ENCODE measurements at regions not wholly inside any gene's neighbourhood (a gene's known extent, or its start where the extent isn't known, plus 50 kb on each side); places are given as distances from the start of the nearest gene placed in this dataset.
"Not testable (repeated sequence)": the region's sequence is repeated elsewhere in the genome, so short reads cannot be mapped to it uniquely, and the experiment has no call there.

- Histone ChIP-seq H3K79me1 (ENCODE audit: low read depth, low read length) (no peaks in the 10 kb centered on the region), H3K27me3 (ENCODE audit: control insufficient read depth in 3 of 3, insufficient read depth in 3 of 3, low read depth in 1 of 3, low read length in 3 of 3) (no peaks in the 10 kb centered on the region), H2BK12ac (ENCODE audit: low read length) (no peak overlapping the region), H3K4me3 (ENCODE audit: low read length in 2 of 2) (no peak overlapping the region), H3K36me3 (replicated peaks in 1 of 2; ENCODE audit: control insufficient read depth in 2 of 2, insufficient read depth in 2 of 2, low read length in 2 of 2) (no peaks in the 10 kb centered on the region), H3K23ac (ENCODE audit: low read depth, low read length, poor library complexity) (no peak overlapping the region), H3K4ac (ENCODE audit: low read length) (no peak overlapping the region), H3K9ac (ENCODE audit: low read depth, low read length, poor library complexity) (no peak overlapping the region), H3K4me2 (ENCODE audit: insufficient read depth, low read length, poor library complexity, severe bottlenecking) (no peak overlapping the region), H4K91ac (ENCODE audit: low read depth, low read length, poor library complexity) (no peak overlapping the region), H3K9me3 (replicated peaks in 1 of 2; ENCODE audit: control insufficient read depth in 2 of 2, insufficient read depth in 1 of 2, low read depth in 1 of 2, low read length in 2 of 2) (no peaks in the 10 kb centered on the region), H2BK120ac (ENCODE audit: low read depth, low read length) (no peak overlapping the region), H3K4me1 (ENCODE audit: control insufficient read depth in 2 of 2, insufficient read depth in 1 of 2, low read depth in 1 of 2, low read length in 2 of 2) (peaks cover 0 to 5% of the 10 kb centered on the region in 2 donors), H2BK15ac (ENCODE audit: low read length) (no peak overlapping the region), H3K18ac (ENCODE audit: low read length) (no peak overlapping the region), H4K8ac (ENCODE audit: low read depth, low read length) (no peak overlapping the region), H2AFZ (ENCODE audit: low read length) (peak overlapping the region; percentile 9), H2BK5ac (ENCODE audit: low read length) (no peak overlapping the region), H3K14ac (ENCODE audit: low read length) (no peak overlapping the region), H3K27ac (replicated peaks; ENCODE audit: low read length) (no peak overlapping the region), H2AK5ac (ENCODE audit: low read depth, low read length) (no peak overlapping the region)
- DNase-seq (ENCODE audit: low spot score), result no peak
- WGBS, 2 donors (ENCODE audit: extremely low coverage in 2 of 2, insufficient read length in 2 of 2, insufficient replicate concordance in 1 of 2), result no CpG with 5 or more reads among the region's 5 CpGs
These were observed 51.9 kb upstream of the PTPRJ start for GRCh38 chr11:47928426-47928825.

GRCh38 chr11:47924184-47924691 lies 56.1 kb upstream of the PTPRJ start:
- Histone ChIP-seq H2AK5ac (ENCODE audit: low read depth, low read length) (no peak overlapping the region), H3K9me3 (replicated peaks in 1 of 2; ENCODE audit: control insufficient read depth in 2 of 2, insufficient read depth in 1 of 2, low read depth in 1 of 2, low read length in 2 of 2) (no peaks in the 10 kb centered on the region), H3K4ac (ENCODE audit: low read length) (no peak overlapping the region), H2BK5ac (ENCODE audit: low read length) (no peak overlapping the region), H2BK120ac (ENCODE audit: low read depth, low read length) (no peak overlapping the region), H2BK12ac (ENCODE audit: low read length) (no peak overlapping the region), H3K9ac (ENCODE audit: low read depth, low read length, poor library complexity) (no peak overlapping the region), H3K79me1 (ENCODE audit: low read depth, low read length) (no peaks in the 10 kb centered on the region), H3K27ac (replicated peaks; ENCODE audit: low read length) (no peak overlapping the region), H3K4me2 (ENCODE audit: insufficient read depth, low read length, poor library complexity, severe bottlenecking) (no peak overlapping the region), H3K18ac (ENCODE audit: low read length) (no peak overlapping the region), H3K4me1 (ENCODE audit: control insufficient read depth in 2 of 2, insufficient read depth in 1 of 2, low read depth in 1 of 2, low read length in 2 of 2) (peaks cover 5 to 7% of the 10 kb centered on the region in 2 donors), H3K27me3 (ENCODE audit: control insufficient read depth in 3 of 3, insufficient read depth in 3 of 3, low read depth in 1 of 3, low read length in 3 of 3) (no peaks in the 10 kb centered on the region), H2BK15ac (ENCODE audit: low read length) (no peak overlapping the region), H4K8ac (ENCODE audit: low read depth, low read length) (no peak overlapping the region), H4K91ac (ENCODE audit: low read depth, low read length, poor library complexity) (no peak overlapping the region), H3K14ac (ENCODE audit: low read length) (no peak overlapping the region), H3K4me3 (ENCODE audit: low read length in 2 of 2) (no peak overlapping the region), H3K23ac (ENCODE audit: low read depth, low read length, poor library complexity) (no peak overlapping the region), H3K36me3 (replicated peaks in 1 of 2; ENCODE audit: control insufficient read depth in 2 of 2, insufficient read depth in 2 of 2, low read length in 2 of 2) (no peaks in the 10 kb centered on the region), H2AFZ (ENCODE audit: low read length) (no peak overlapping the region)
- no peak for DNase-seq (ENCODE audit: low spot score)
- WGBS, 2 donors (ENCODE audit: extremely low coverage in 2 of 2, insufficient read length in 2 of 2, insufficient replicate concordance in 1 of 2), result no CpG with 5 or more reads among the region's 8 CpGs

- H3K4me2 ChIP-seq (ENCODE audit: insufficient read depth, low read length, poor library complexity, severe bottlenecking), result no peak overlapping the region
- no peak overlapping the region for H2BK12ac ChIP-seq (ENCODE audit: low read length)
- no peaks in the 10 kb centered on the region for H3K79me1 ChIP-seq (ENCODE audit: low read depth, low read length)
- H3K9ac ChIP-seq (ENCODE audit: low read depth, low read length, poor library complexity), result no peak overlapping the region
- no peak overlapping the region for H4K91ac ChIP-seq (ENCODE audit: low read depth, low read length, poor library complexity)
- H3K14ac ChIP-seq (ENCODE audit: low read length), result no peak overlapping the region
- no peaks in the 10 kb centered on the region for H3K9me3 ChIP-seq (replicated peaks in 1 of 2; ENCODE audit: control insufficient read depth in 2 of 2, insufficient read depth in 1 of 2, low read depth in 1 of 2, low read length in 2 of 2)
- H3K18ac ChIP-seq (ENCODE audit: low read length), result no peak overlapping the region
- no peak overlapping the region for H3K4me3 ChIP-seq (ENCODE audit: low read length in 2 of 2)
- H2BK5ac ChIP-seq (ENCODE audit: low read length), result no peak overlapping the region
- DNase-seq (ENCODE audit: low spot score), result no peak
- H3K36me3 ChIP-seq (replicated peaks in 1 of 2; ENCODE audit: control insufficient read depth in 2 of 2, insufficient read depth in 2 of 2, low read length in 2 of 2), result no peaks in the 10 kb centered on the region
- peaks cover 6 to 9% of the 10 kb centered on the region in 2 donors for H3K4me1 ChIP-seq (ENCODE audit: control insufficient read depth in 2 of 2, insufficient read depth in 1 of 2, low read depth in 1 of 2, low read length in 2 of 2)
- no peak overlapping the region for H3K4ac ChIP-seq (ENCODE audit: low read length)
- no peak overlapping the region for H3K27ac ChIP-seq (replicated peaks; ENCODE audit: low read length)
- H2AK5ac ChIP-seq (ENCODE audit: low read depth, low read length), result no peak overlapping the region
- no peaks in the 10 kb centered on the region for H3K27me3 ChIP-seq (ENCODE audit: control insufficient read depth in 3 of 3, insufficient read depth in 3 of 3, low read depth in 1 of 3, low read length in 3 of 3)
- no peak overlapping the region for H2BK15ac ChIP-seq (ENCODE audit: low read length)
- H4K8ac ChIP-seq (ENCODE audit: low read depth, low read length), result no peak overlapping the region
- no CpG with 5 or more reads among the region's 4 CpGs for WGBS, 2 donors (ENCODE audit: extremely low coverage in 2 of 2, insufficient read length in 2 of 2, insufficient replicate concordance in 1 of 2)
- no peak overlapping the region for H2BK120ac ChIP-seq (ENCODE audit: low read depth, low read length)
- no peak overlapping the region for H2AFZ ChIP-seq (ENCODE audit: low read length)
- no peak overlapping the region for H3K23ac ChIP-seq (ENCODE audit: low read depth, low read length, poor library complexity)
These were observed 56.7 kb upstream of the PTPRJ start for GRCh38 chr11:47923667-47924066.

GRCh38 chr11:47921080-47921555 lies 59.2 kb upstream of the PTPRJ start:
- H3K4me2 ChIP-seq (ENCODE audit: insufficient read depth, low read length, poor library complexity, severe bottlenecking); H2BK12ac ChIP-seq (ENCODE audit: low read length); H3K9me3 ChIP-seq (replicated peaks in 1 of 2; ENCODE audit: control insufficient read depth in 2 of 2, insufficient read depth in 1 of 2, low read depth in 1 of 2, low read length in 2 of 2); H3K4ac ChIP-seq (ENCODE audit: low read length); H3K18ac ChIP-seq (ENCODE audit: low read length); H4K8ac ChIP-seq (ENCODE audit: low read depth, low read length); H3K4me3 ChIP-seq (ENCODE audit: low read length in 2 of 2); H2AK5ac ChIP-seq (ENCODE audit: low read depth, low read length); H2BK5ac ChIP-seq (ENCODE audit: low read length); H3K27ac ChIP-seq (replicated peaks; ENCODE audit: low read length); H3K27me3 ChIP-seq (ENCODE audit: control insufficient read depth in 3 of 3, insufficient read depth in 3 of 3, low read depth in 1 of 3, low read length in 3 of 3); H3K14ac ChIP-seq (ENCODE audit: low read length); H3K79me1 ChIP-seq (ENCODE audit: low read depth, low read length); H2BK120ac ChIP-seq (ENCODE audit: low read depth, low read length); H4K91ac ChIP-seq (ENCODE audit: low read depth, low read length, poor library complexity); H3K36me3 ChIP-seq (replicated peaks in 1 of 2; ENCODE audit: control insufficient read depth in 2 of 2, insufficient read depth in 2 of 2, low read length in 2 of 2); H3K9ac ChIP-seq (ENCODE audit: low read depth, low read length, poor library complexity); H3K23ac ChIP-seq (ENCODE audit: low read depth, low read length, poor library complexity); H2AFZ ChIP-seq (ENCODE audit: low read length); DNase-seq (ENCODE audit: low spot score): not testable (repeated sequence)
- WGBS, 2 donors (ENCODE audit: extremely low coverage in 2 of 2, insufficient read length in 2 of 2, insufficient replicate concordance in 1 of 2), result no CpG with 5 or more reads among the region's 6 CpGs
- Histone ChIP-seq H2BK15ac (ENCODE audit: low read length) (peak overlapping the region; percentile 50), H3K4me1 (ENCODE audit: control insufficient read depth in 2 of 2, insufficient read depth in 1 of 2, low read depth in 1 of 2, low read length in 2 of 2) (peaks cover 13 to 14% of the 10 kb centered on the region in 2 donors)

All from neuronal stem cell (in vitro differentiated cells).